ENCODE measurements at regions not wholly inside any gene's neighbourhood (a gene's known extent, or its start where the extent isn't known, plus 50 kb on each side); places are given as distances from the start of the nearest gene placed in this dataset.

- TF ChIP-seq POLR2A (IDR thresholded peaks at IDR 0.05) (no peak), EP300 (IDR thresholded peaks at IDR 0.05) (no peak)
Observed at GRCh38 chr6:93554018-93554417, 134.7 kb upstream of the EPHA7 start.

All from tibial nerve (tissue), 3 donors.